Endothelial cell of umbilical vein (primary cell): ENCODE measurements at regions not wholly inside any gene's neighbourhood (a gene's known extent, or its start where the extent isn't known, plus 50 kb on each side); places are given as distances from the start of the nearest gene placed in this dataset.

Experiments
- BruUV-seq: library from RNA; stranded (reverse); fragments of 400-500 nt; replicated peaks from 2 replicates; lab custom pipeline; 2021; lab: Mats Ljungman, UMichigan
- CTCF ChIA-PET: fragments of 300-600, 350-600 bp; sonication (Branson Sonifier 250); formaldehyde crosslinking; loops from one replicate; lab custom pipeline; 2021; ENCODE audit warnings: antibody characterized with exemption, inconsistent platforms; lab: Charles Lee
- POLR2A ChIA-PET: fragments of 300-600, 350-600 bp; sonication (Branson Sonifier 250); formaldehyde crosslinking; loops from one replicate; lab custom pipeline; 2021; ENCODE audit warnings: antibody characterized with exemption, inconsistent platforms; lab: Charles Lee
- DNase-seq: peaks from one replicate; pipeline ENCODE4 v3.0.0-alpha.2; 2011; ENCODE audit warnings: low read depth, low spot score
- FAIRE-seq: peaks from 2 replicates; lab custom pipeline; 2011; peaks lifted over from hg19 to GRCh38; lab: Jason Lieb, UNC
- H2AFZ ChIP-seq: 2 replicates; pipeline ENCODE4 v1.6.0; 2012; ENCODE audit warnings: low read depth, low read length, control low read depth, inconsistent platforms
- H3K27ac ChIP-seq: 2 replicates; pipeline ENCODE4 v1.5.1; 2011; ENCODE audit warnings: low read depth, mild to moderate bottlenecking, control low read depth, low read length, moderate library complexity; ENCODE audit not compliant: insufficient read depth
- H3K27me3 ChIP-seq, 2 experiments: 2 replicates each; pipeline versions ENCODE4 v1.6.0 to v1.6.1; 2011; ENCODE audit warnings: low read length in 2 of 2, mixed read lengths in 1 of 2; ENCODE audit not compliant: control insufficient read depth in 2 of 2, insufficient read depth in 2 of 2
- H3K36me3 ChIP-seq, 2 experiments: 2 replicates in 1 of 2; 3 replicates in 1 of 2; pipeline ENCODE4 v1.5.1; 2011; ENCODE audit warnings: low read length in 2 of 2, mild to moderate bottlenecking in 1 of 2, moderate library complexity in 1 of 2; ENCODE audit not compliant: control insufficient read depth in 2 of 2, insufficient read depth in 2 of 2; ENCODE audit errors: extremely low read depth in 1 of 2
- H3K4me1 ChIP-seq: 3 replicates; pipeline ENCODE4 v1.5.1; 2011; ENCODE audit warnings: mild to moderate bottlenecking, low read length; ENCODE audit not compliant: control insufficient read depth, insufficient read depth; ENCODE audit errors: extremely low read depth
- H3K4me2 ChIP-seq: 2 replicates; pipeline ENCODE4 v1.6.1; 2011; ENCODE audit warnings: low read length, control low read depth, mixed read lengths; ENCODE audit not compliant: insufficient read depth
- H3K4me3 ChIP-seq, 3 experiments: fragments of 200-600 bp in 1 of 3; sonication (generic), shearing (Covaris generic) in 1 of 3; replicated peaks in 1 of 3; 2 replicates each; pipeline ENCODE4 v1.5.1; 2011 to 2016; ENCODE audit warnings: control low read depth in 3 of 3, low read length in 3 of 3, mild to moderate bottlenecking in 2 of 3, inconsistent platforms in 1 of 3, low read depth in 1 of 3, moderate library complexity in 1 of 3; ENCODE audit not compliant: insufficient read depth in 1 of 3
- H3K79me2 ChIP-seq: 2 replicates; pipeline ENCODE4 v1.6.0; 2012; ENCODE audit warnings: low read length, inconsistent platforms; ENCODE audit not compliant: control insufficient read depth, insufficient read depth
- H3K9ac ChIP-seq: replicated peaks from 2 replicates; pipeline ENCODE3; 2011; ENCODE audit warnings: low read length, control low read depth; ENCODE audit not compliant: insufficient read depth; ENCODE audit errors: extremely low read depth
- H3K9me1 ChIP-seq: replicated peaks from 3 replicates; pipeline ENCODE4 v1.6.0; 2011; ENCODE audit warnings: mild to moderate bottlenecking, low read length; ENCODE audit not compliant: control insufficient read depth, insufficient read depth; ENCODE audit errors: extremely low read depth
- H3K9me3 ChIP-seq: replicated peaks from 2 replicates; pipeline ENCODE4 v1.5.1; 2012; ENCODE audit warnings: low read length, inconsistent platforms; ENCODE audit not compliant: control insufficient read depth, insufficient read depth
- H4K20me1 ChIP-seq: replicated peaks from 2 replicates; pipeline ENCODE3; 2011; ENCODE audit warnings: mild to moderate bottlenecking, low read length; ENCODE audit not compliant: control insufficient read depth, insufficient read depth; ENCODE audit errors: extremely low read depth
- CTCF ChIP-seq, 2 donors: IDR thresholded peaks; 1 replicate in 1 of 2; 2 replicates in 1 of 2; pipeline ENCODE4 v1.5.1; 2011; ENCODE audit warnings: low read length in 2 of 2, mild to moderate bottlenecking in 2 of 2, moderate library complexity in 2 of 2, control low read depth in 1 of 2, inconsistent platforms in 1 of 2, low read depth in 1 of 2; ENCODE audit not compliant: insufficient read depth in 1 of 2; ENCODE audit errors: extremely low read depth in 1 of 2
- EZH2 ChIP-seq: IDR thresholded peaks from 2 replicates; pipeline ENCODE4 v1.6.1; 2012; ENCODE audit warnings: borderline replicate concordance, low read depth, mild to moderate bottlenecking, moderate library complexity, low read length, inconsistent platforms; ENCODE audit not compliant: severe bottlenecking
- FOS ChIP-seq: IDR thresholded peaks from 2 replicates; pipeline ENCODE4 v1.6.1; 2011; ENCODE audit warnings: mild to moderate bottlenecking, low read length, moderate library complexity, borderline replicate concordance; ENCODE audit not compliant: insufficient read depth
- GATA2 ChIP-seq: IDR thresholded peaks from 2 replicates; pipeline ENCODE4 v1.7.0; 2011; ENCODE audit warnings: low read depth, mild to moderate bottlenecking, moderate library complexity, mixed read lengths, low read length; ENCODE audit not compliant: insufficient read length, insufficient read depth
- JUN ChIP-seq: IDR thresholded peaks from 2 replicates; pipeline ENCODE4 v1.6.1; 2011; ENCODE audit warnings: borderline replicate concordance, low read depth; ENCODE audit not compliant: insufficient read length, insufficient read depth
- MYC ChIP-seq: IDR thresholded peaks from one replicate; pipeline ENCODE4 v1.6.1; 2011; ENCODE audit warnings: mild to moderate bottlenecking, low read depth, low read length
- POLR2A ChIP-seq: IDR thresholded peaks from 2 replicates; pipeline ENCODE4 v1.6.1; 2012; ENCODE audit warnings: low read depth, mild to moderate bottlenecking, control low read depth, low read length
- POLR2AphosphoS5 ChIP-seq: IDR thresholded peaks from 2 replicates; pipeline ENCODE4 v1.6.1; 2012; ENCODE audit warnings: low read depth, mild to moderate bottlenecking, control low read depth, low read length, moderate library complexity; ENCODE audit not compliant: insufficient read depth
- dilution Hi-C: fragments of 300-500 bp; cut with MboI; formaldehyde crosslinking; loops from one replicate; pipeline ENCODE4 v1.15.0; 2019; ENCODE audit warnings: low sequenced_read_pairs; ENCODE audit not compliant: extremely low pct_ligation_motif_present
- intact Hi-C: fragments of 100-400 bp; cut with micrococcal nuclease; formaldehyde crosslinking; loops from one replicate; pipeline ENCODE4 v1.10.0; 2022
- TF ChIP-seq, protein P1 (sequence below): IDR thresholded peaks from 2 replicates; pipeline ENCODE4 v1.6.1; 2011; ENCODE audit not compliant: insufficient read depth, insufficient read length

- ChIA-PET CTCF (no interaction called here), POLR2A (no interaction called here)
- Histone ChIP-seq H4K20me1 (no peaks in the 10 kb centered on the region), H3K27ac (no peak overlapping the region), H3K36me3 (no peaks in the 10 kb centered on the region), H2AFZ (no peak overlapping the region), H3K9ac (no peak overlapping the region), H3K4me1 (peaks cover 5% of the 10 kb centered on the region), H3K4me2 (no peak overlapping the region), H3K79me2 (no peaks in the 10 kb centered on the region), H3K27me3 (no peaks in the 10 kb centered on the region), H3K4me3 (no peak overlapping the region), H3K9me3 (no peaks in the 10 kb centered on the region), H3K9me1 (no peaks in the 10 kb centered on the region)
- FAIRE-seq (no peak), DNase-seq (no peak)
- TF ChIP-seq MYC = no peak
- TF ChIP-seq GATA2 = no peak
- TF ChIP-seq, protein P1, sequence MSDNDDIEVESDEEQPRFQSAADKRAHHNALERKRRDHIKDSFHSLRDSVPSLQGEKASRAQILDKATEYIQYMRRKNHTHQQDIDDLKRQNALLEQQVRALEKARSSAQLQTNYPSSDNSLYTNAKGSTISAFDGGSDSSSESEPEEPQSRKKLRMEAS = no peak
- no peak for TF ChIP-seq POLR2AphosphoS5
- TF ChIP-seq FOS = no peak
- TF ChIP-seq CTCF (IDR thresholded peaks at IDR 0.05; ENCODE audit: extremely low read depth in 1 of 2, insufficient read depth in 1 of 2, low read depth in 1 of 2, low read length in 2 of 2) = no peak
- TF ChIP-seq JUN = no peak
- no peak for TF ChIP-seq POLR2A
- no peak for TF ChIP-seq EZH2
- intact Hi-C loops = no loop called here
- dilution Hi-C loops = no loop called here
- BruUV-seq = no TSS peak
Measured at GRCh38 chr16:63422715-63423114, 1386.5 kb upstream of the CDH8 start.
